ENCODE measurements at regions not wholly inside any gene's neighbourhood (a gene's known extent, or its start where the extent isn't known, plus 50 kb on each side); places are given as distances from the start of the nearest gene placed in this dataset.
"Not testable (repeated sequence)": the region's sequence is repeated elsewhere in the genome, so short reads cannot be mapped to it uniquely, and the experiment has no call there.

DNA sequence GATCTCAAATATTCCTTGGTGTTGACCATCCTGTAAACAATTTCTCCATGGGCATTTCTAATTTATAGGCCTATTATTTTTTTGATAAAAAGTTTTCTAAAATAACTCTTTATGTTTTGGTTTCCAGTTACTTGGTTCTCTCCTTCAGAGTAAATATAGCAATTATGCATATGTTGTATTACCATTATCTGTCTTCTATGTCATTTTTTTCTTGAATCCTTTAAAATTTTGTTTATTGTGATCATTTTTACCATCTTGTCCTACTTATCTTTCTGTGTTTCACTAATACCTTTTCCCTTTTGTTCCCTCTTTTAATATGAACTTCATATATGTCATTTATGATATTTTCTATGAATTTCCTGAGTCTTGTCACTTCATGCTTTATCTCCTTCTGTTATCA is 341.1 kb downstream of the PDCD6IP start:
- no peak for DNase-seq

DNA sequence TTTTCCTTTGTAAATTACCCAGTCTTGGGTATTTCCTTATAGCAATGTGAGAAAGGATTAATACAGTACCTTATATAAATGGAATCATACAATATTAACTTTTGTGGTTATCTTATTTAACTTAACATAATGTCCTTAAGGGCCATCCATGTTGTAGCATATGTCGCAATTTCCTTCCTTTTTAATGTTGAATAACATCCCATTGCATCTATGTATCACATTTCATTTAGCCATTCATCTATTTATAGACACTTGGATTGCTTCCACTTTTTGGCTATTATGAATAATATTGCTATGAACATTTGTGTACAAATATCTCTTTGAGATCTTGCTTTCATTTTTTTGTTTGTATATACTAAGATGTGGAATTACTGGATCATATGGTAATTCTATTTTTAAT is 342.2 kb downstream of the PDCD6IP start:
- DNase-seq: no peak

DNA sequence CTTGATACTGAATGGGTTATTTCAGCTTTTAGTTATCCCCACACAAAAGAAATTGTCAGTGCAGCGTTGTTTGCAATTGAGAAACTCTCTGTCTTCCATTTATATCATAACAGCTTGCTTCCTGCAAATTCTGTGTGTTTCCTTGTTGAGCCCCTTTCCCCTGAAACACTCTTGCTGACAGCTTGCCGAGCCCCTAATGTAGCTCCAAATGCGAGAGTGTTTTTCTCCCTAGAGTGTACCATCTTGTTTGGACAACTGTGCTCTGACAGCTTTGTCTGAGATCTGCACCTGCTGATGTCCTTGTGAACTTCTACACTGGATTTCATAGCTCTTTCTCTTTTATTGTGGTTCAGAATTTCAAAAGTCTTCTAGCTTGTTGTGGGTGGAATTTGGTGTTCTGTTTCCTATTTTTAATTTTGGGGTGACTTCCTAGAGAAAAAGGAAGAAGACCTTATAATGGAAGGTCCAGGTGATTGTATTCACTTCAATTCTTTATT is 343.5 kb downstream of the PDCD6IP start:
- DNase-seq: no peak

DNA sequence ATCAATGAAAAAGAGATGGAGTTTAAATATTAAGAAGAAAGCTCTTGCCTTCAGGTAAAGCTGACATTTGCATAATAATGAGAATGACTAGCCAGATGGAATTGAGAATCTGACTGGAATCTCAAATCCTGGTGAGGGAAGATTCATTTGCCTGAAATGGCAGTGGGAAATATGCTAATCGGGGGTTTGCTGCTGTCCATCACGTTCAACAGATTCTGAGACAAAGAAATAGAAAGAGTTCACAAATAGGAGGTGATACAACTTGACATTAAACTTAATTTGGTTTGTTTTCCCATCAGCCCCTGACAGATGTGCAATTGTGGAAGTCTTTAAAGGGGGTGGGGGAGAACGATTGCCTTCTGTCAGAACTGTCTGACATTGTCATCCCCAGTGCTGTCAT is 347.4 kb downstream of the PDCD6IP start:
- no peak for DNase-seq

DNA sequence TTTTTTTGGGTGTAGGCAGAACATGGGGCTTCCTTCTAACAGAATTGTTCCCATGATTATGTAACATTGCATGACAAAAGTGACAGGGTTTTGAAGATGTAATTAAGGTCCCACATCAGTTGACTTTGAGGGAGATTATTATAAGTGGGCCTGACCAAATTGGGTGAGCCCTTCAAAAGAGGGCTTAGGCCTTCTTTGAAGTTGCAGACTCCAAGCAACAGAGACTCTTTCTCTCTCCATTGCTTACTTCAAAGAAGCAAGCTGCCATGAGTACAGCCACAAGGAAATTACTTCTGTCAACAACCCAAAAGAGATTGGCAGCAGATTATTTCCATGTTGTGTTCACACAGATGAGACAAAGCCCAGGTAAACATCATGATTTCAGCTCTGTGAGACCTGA is 348.2 kb downstream of the PDCD6IP start:
- no peak for DNase-seq

DNA sequence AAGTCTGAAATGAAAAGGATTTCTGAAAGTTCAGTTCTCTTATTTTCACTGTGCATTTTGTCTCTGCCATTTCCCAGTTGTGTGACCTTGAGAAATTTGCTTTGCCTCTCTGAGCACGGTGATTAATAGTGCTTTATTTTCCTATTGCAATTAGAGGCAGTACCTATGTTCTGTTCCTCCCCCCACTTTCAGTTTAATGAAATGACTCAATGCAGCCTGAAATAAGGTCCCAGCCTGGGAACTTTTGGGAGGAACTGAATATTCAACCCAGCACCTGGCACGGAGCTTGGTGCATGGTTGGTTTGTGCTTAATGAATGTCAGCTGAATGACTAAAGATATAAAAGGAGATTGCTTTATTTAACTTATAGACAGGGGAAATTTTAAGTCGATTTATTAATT is 352.6 kb downstream of the PDCD6IP start:
- DNase-seq: no peak

DNA sequence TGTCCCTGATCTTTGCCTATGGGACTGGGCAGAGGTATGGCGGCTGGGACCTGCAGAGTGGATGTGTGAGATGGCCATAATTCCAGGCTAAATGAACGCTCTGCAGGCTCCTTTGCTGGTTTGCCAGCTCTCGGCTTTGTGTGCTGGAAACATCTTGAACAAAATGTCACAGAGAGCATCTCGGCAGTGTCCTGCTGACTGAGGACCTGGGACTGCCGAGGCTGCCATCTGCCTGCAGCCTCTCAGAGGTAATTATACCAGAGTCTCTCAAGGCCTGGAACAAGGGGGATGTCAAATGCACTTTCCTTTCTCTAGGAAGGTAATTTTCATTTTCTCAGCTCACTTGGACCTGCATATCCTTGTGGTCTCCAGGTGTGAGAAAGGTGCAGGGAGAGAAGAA is 354.2 kb downstream of the PDCD6IP start:
- no peak for DNase-seq

DNA sequence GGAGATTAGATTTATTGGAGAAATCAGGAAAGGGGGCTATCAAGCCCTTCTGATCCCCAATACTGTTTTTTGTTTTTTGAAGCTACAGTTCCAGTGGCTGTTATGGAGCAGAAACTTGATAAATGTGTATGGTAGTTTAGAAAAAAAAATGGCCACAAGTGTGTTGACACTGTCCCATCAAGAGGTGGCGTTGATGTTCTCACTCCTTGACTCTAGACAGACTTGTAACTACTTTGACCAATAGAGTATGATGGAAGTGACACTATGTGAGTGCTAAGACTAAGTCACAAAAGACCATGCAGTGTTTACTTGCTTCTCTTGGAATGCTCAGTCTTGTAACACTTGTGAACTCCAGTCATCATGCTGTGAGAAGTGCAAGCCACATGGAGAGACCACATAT is 356.7 kb downstream of the PDCD6IP start:
- DNase-seq: no peak

DNA sequence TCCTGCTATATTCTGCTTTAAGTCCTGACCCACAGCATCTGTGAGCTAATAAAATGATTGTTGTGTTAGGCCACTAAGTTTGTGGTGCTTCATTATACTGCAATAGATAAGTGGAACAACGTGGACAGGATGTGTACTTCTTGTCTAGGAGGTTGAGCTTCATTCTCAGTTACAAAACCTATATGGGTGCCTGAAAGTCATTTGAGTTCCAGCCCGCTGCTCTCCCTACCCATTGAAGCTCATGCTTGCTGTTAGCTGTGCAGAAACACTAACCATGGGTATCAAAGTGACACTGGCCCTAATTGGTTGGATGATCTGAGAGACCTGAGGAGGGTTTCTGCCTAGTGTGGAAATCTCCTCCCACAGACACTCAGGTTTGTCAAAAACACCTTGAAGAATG is 357.2 kb downstream of the PDCD6IP start:
- no peak for DNase-seq

DNA sequence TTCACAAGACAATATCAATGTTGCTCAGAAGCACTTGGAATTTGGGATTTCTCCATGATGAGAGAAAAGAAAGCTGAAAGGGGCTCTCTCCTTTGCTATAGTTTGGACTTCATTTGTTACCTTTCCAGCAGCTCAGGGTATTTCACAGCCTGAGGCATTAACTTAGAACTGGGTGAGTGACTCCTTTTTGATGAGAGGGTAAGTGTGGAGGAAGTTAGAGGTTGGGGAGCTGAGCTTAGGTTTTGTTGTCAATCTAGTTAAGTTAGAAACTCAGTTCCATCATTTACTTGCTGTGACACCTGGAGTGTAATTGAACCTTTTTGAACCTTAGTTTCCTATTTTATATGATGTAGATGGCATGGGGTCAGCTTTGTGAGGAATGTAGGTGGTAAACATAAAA is 359.1 kb downstream of the PDCD6IP start:
- no peak for DNase-seq

DNA sequence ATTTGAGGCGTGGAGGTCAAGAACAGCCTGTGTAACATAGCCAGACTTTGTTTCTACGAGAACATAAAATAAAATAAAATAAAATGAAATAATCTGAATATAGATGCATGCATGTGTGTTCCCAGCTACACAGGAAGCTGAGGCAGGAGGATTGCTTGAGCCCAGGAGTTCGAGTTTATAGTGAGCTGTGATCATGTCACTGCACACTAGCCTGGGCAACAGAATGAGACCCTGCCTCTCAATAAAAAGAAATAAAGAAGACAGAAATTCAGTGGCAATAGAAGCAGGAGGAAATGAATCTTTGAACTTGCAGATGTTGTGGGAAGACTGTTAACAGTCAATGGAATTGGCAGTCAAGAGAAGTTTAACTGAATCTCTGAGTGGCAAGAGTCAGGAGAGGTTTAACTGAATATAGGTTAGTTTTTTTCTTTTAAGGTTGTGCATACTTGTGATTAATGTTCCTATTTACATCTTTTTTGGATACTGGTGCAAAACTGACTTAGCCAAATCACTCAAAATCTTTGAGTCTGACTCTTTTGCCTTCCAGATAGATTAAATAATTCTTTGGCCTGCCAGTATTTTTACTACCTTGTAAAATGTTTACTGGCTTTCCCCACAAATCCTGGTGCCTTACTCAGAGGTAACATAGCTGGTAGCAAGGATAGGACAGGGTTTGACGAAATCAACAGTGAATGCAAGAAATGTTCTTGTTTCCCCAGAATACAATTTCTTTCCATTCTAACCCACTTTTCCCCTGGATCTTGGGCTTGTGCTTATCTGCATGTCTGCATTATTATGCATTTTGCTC is 361.4 kb downstream of the PDCD6IP start:
- no peak for DNase-seq

DNA sequence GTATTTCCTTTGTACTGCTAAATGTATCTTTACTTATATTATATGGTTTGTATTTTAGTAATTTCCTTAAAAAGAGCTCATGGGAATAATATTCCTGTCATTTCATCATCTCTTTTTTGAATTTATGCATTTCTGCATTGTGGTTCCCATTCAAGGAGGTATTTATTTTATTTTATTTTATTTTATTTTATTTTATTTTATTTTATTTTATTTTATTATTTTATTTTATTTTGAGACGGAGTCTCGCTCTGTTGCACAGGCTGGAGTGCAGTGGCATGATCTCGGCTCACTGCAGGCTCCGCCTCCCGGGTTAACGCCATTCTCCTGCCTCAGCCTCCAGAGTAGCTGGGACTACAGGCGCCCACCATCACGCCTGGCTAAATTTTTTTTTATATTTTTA is 371.2 kb downstream of the PDCD6IP start:
- not testable (repeated sequence) for DNase-seq

DNA sequence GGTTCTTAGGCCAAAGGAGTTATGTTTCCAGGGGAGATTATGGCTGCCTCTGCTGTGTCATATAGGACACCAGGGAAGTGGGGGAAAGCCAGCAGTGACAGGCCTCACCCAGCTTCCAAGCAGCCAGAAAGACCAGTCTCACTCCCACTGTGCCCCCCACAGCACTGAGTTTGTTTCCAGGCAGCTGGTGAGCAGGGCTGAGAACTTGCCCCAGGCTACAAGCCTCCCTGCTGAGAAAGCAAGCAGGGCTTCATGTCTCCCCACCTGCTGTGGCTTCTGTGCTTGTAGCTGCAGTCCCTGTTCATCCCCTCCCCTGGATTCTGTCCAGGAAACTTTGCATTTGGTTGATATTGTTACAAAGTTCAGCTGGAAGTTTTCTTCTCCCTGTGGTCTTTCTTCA is 376.3 kb downstream of the PDCD6IP start:
- DNase-seq: no peak

DNA sequence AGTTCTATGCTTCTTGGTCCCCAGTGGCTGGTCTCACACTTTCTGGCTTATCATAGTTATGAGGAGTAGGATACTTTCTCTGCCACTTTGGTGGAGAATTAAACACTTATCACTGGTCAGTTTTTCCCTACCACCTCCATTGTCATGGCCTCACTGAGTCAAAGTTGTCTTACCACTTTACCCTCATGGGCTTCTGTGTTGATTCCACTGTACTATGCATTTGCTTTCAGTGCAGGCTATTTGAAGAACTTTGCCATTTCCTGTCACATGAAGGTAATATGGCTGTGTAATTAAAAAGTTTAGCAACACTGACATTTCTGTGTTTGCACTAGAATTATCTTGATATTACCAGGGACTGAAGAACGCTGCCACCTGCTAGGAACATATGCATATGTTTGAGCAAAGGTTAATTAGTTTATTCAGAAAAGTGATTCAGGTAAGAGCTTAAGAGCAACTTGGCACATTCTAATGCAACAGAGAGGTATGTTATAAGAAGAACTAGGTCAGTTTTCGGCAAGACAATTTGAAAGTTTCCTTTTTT is 377.3 kb downstream of the PDCD6IP start:
- DNase-seq: no peak

DNA sequence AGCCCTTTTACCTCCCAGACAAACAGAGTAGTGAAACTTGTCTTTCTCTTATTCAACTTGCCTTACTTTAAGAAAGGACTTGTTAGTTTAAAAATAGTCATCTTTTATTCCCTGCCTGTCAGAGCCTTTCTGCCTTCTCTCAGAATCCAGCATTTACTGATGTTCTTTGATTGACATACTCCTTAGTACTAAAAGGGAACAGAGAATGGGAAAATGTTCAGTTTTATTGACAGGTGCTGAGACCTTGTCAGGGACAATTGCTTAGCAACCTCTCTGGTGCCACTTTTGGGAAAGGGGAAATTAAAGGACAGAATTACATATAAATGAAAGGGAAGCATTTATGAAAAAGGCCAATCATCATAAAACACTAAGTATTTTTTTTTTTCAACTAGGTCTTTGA is 378.3 kb downstream of the PDCD6IP start:
- DNase-seq: no peak

DNA sequence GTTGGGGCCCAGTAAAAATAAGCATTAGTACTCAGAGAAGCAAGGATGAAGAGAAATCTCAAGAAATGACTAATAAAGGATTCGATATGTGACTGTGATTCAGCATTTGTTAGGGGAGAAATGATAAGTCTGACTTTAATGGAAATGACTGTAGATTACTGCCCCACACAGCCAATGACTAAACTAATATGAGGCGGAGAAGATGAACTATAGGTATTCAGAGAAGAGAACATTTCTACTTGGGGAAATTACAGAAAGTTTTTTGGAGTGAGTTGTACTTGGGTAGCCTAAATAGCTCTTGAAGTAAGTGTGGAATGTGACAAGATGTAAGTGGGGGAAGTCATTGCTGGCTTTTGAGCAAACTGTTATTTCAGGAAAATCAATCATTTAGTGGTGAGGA is 380.0 kb downstream of the PDCD6IP start:
- no peak for DNase-seq

DNA sequence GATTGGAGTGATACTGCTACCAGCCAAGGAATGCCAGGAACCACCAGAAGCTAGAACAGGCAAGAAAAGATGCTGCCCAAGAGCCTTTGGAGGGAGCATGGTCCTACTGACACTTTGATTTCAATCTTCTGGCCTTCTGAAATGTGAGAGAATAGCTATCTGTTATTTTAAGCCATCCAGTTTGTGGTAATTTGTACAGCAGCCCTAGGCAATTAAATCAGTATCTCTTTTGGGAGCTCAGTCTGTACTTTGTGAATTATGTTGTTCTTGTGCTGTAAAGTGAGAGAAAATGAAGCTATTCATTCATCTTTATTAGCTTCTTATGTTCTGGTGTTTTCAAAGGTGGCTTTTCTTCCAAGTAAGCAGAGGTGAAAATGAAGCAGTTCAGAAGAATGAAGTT is 381.3 kb downstream of the PDCD6IP start:
- DNase-seq: no peak

DNA sequence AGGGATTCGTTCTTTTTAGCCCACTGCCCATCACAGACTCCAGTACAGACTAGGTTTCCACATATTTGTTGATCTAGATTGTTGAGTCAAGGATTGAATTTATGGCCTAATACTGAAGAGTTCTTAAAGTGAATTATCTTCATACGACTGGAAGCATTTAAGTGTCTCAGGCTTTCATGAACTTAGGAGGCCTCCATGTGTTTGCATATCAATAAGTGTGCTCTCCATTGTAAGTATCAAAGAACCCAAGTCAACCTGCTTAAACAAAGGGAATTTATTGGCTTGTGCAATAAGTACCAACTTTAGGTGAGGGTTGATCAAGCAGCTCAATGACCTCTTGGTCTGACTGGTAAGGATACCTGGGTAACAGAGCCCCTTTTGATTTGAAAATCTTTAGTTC is 382.1 kb downstream of the PDCD6IP start:
- no peak for DNase-seq

DNA sequence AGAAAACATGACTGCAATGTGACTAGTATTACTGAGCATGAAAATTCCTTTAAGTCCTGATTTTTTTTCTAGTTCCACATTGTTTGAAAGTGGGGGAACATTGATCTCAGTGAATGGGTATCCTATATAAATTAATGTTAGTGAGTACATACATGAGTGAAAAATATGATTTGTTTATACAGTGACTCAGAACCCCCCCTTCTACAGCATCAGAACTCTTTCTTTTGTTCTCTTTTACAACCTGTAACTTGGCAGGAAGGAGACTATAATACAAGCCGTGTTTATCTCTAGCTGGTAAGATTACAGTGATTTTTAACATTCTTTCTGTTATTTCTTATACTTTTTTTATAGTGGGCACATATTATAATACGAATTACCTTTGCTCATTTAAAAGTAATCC is 384.7 kb downstream of the PDCD6IP start:
- no peak for DNase-seq

DNA sequence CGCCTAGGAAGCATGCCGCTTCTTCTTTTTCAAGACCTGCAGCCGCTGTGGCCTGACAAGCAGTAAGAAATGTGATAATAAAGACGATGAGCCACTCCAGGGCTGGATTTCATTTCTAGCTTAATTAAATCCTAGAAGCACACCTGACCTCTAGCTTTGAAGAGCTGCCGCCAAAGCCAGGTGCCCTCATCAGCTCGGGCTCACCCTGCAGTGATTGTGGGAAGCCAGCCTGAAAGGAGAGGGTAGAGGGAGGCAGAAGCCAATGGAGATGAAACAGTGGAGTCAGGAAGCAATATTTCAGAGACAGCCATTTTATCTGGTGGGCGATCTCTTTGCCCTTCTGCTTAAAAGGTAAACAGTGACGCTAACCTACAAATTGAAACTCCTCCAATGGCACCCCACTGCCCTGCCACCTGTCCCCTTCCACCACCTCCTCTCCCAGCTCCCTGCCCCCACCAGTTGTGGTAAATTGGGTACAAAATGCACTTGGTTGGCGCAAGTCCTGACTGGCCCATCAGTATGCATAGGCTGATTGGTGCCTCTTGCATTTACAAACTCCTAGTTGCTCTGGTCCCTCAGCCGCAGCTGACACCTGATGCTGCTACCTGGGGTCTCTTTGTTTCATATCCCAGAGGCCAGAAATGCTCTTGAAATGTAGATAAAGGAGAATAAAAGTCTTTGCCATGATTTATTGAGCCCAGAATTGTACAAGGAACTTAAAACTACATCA is 385.3 kb downstream of the PDCD6IP start:
- no peak for DNase-seq

DNA sequence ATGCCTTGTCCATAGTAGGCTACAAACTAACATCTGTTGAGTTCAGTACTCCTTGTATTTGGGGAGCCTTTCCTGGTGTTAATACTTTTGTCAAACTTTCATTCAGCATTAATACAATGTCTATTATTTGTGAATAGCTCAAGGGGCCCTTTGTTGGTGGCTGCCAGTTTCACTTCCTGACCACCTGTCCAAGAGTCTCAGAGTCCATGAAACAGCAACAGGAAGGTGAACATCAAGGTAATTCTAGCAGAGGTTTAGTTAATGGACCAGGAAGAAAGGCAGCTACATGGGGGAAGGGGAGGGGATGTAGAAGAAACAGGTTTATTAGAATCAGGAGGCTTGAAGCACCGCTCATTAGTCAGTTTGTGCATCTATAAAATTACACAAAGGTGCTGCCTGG is 386.9 kb downstream of the PDCD6IP start:
- DNase-seq: no peak

DNA sequence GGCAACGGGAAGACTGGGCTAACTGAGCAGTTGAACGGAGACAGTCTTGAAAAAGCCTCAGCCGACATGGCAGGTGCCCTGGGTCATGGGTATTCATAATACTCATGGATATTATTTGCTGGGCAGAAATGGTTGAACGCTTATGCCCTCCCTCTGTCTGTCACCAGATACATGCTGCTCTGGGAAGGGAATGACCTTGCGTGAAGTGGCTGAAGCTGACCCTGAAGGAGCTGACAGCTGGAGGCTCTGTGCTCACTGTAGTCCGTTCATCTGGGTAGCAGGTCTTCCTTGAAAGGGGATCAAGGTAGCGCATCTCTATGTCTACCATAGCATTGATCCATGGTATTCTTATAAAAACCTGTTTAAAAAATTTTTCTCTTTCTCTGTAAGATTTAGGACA is 390.7 kb downstream of the PDCD6IP start:
- no peak for DNase-seq

DNA sequence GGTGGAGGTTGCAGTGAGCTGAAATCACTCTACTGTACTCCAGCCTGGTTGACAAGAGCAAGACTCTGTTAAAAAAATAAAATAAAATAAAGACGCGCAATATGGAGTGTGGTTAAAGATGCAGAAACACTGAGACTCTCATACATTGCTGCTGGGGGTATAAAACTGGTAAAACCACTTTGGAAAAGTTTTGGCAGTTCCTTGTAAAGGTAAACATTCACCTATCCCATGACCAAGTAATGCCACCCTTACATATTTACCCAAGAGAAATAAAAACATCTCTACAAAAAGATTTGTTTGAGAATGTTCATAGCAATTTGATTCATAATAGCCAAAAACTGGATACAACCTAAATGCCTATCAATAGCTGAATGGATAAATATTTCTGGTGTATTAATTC is 398.5 kb downstream of the PDCD6IP start:
- no peak for DNase-seq

DNA sequence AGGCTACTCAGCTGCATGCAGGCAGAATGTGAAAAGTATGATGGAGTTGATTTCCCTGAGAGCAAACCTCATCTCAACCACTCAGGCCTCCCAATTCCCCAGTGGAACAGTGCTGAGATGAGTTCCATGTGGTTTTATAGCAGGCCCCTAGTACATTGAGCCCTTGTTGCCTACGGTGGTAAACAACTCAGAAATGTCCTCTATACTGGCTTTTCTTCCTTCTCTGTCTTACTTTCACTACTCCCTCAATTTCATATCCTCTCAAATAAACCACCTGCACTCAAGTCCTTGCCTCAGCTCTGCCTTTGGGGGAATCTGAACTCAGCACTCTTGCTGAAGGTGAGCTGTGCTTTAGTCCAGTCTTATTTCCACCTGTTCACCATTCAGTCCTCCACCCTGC is 399.9 kb downstream of the PDCD6IP start:
- DNase-seq: no peak
